HCT116 (cell line): ENCODE measurements at regions not wholly inside any gene's neighbourhood (a gene's known extent, or its start where the extent isn't known, plus 50 kb on each side); places are given as distances from the start of the nearest gene placed in this dataset.

Experiments
- ATF3 ChIP-seq: IDR thresholded peaks from 2 replicates; pipeline ENCODE4 v1.6.1; 2012
- CEBPB ChIP-seq: IDR thresholded peaks from 2 replicates; pipeline ENCODE4 v1.6.1; 2012; ENCODE audit warnings: low read depth
- EZH2 ChIP-seq: fragments of 200-600 bp; sonication (generic); IDR thresholded peaks from 2 replicates; pipeline ENCODE4 v1.6.1; 2017; ENCODE audit warnings: antibody characterized with exemption, mixed run types
- JUND ChIP-seq: IDR thresholded peaks from 2 replicates; pipeline ENCODE4 v1.6.1; 2012
- POLR2A ChIP-seq: IDR thresholded peaks from 2 replicates; pipeline ENCODE4 v1.7.0; 2011; ENCODE audit warnings: borderline replicate concordance; ENCODE audit not compliant: insufficient read depth, insufficient read length; ENCODE audit errors: extremely low read depth
- TCF7L2 ChIP-seq: IDR thresholded peaks from 2 replicates; pipeline ENCODE4 v1.7.0; 2011; ENCODE audit warnings: borderline replicate concordance, inconsistent platforms; ENCODE audit not compliant: insufficient read depth, insufficient read length; ENCODE audit errors: extremely low read depth
- TF ChIP-seq, protein P1 (sequence below), 3 experiments: fragments of 200-600 bp in 1 of 3; sonication (generic) in 1 of 3; IDR thresholded peaks in 2 of 3; conservative IDR thresholded peaks in 1 of 3; 2 replicates each; pipeline ENCODE4 v1.5.1; 2012 to 2017; ENCODE audit warnings: low read depth in 2 of 3, low read length in 2 of 3, antibody characterized with exemption in 1 of 3, borderline replicate concordance in 1 of 3, control low read depth in 1 of 3, mild to moderate bottlenecking in 1 of 3, mixed read lengths in 1 of 3, mixed run types in 1 of 3, moderate library complexity in 1 of 3; ENCODE audit not compliant: insufficient read depth in 1 of 3

DNA sequence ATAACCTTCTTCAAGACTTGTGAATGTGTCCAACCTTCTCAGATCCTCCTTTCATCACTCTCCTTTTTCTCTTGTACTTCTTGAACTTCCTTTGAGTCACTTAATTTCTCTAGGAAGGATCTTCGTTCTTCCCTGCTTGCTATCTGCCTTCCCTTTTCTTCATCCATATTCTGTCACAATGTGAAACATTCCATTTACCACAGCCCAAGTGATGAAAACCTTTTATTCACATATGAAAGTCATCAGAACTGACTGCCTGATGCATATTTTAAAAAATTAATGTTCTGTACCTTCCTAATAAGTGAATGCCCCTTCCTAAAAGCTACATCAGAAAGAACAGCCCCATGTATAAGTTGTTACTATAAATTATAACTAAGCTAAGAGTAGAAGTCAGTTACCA is 520.4 kb upstream of the LUZP2 start:
- TF ChIP-seq, protein P1, sequence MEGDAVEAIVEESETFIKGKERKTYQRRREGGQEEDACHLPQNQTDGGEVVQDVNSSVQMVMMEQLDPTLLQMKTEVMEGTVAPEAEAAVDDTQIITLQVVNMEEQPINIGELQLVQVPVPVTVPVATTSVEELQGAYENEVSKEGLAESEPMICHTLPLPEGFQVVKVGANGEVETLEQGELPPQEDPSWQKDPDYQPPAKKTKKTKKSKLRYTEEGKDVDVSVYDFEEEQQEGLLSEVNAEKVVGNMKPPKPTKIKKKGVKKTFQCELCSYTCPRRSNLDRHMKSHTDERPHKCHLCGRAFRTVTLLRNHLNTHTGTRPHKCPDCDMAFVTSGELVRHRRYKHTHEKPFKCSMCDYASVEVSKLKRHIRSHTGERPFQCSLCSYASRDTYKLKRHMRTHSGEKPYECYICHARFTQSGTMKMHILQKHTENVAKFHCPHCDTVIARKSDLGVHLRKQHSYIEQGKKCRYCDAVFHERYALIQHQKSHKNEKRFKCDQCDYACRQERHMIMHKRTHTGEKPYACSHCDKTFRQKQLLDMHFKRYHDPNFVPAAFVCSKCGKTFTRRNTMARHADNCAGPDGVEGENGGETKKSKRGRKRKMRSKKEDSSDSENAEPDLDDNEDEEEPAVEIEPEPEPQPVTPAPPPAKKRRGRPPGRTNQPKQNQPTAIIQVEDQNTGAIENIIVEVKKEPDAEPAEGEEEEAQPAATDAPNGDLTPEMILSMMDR (IDR thresholded peaks at IDR 0.05 in 2 of 3, conservative IDR thresholded peaks at IDR 0.05 in 1 of 3; ENCODE audit: borderline replicate concordance in 1 of 3, insufficient read depth in 1 of 3, low read depth in 2 of 3, low read length in 2 of 3): no peak
- TF ChIP-seq CEBPB (no peak), TCF7L2 (no peak), EZH2 (no peak), JUND (no peak), POLR2A (no peak), ATF3 (no peak)
